ENCODE measurements at regions not wholly inside any gene's neighbourhood (a gene's known extent, or its start where the extent isn't known, plus 50 kb on each side); places are given as distances from the start of the nearest gene placed in this dataset.
A peak's percentile ranks its signal among the peaks of the same experiment; 100 is the strongest.

DNA sequence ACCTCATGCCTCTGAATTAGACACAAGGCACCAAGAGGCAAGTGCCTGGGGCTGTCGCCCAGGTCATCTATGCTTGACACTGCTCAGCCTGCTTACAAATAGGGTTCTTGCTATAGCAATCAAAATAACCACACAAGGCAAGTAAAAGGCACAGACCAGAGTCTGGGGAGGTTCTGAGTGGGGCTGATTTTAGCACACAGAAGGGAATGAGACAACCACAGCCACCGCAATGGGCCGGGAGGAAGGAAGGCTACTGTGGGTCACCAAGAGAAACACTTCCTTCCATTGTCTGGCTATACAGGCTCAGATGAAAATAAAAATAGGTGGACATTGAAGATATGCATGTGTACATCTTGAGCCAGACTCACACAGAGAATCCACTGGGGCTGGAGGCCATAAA is 159.1 kb downstream of the DLEU7 start:
- Histone ChIP-seq H3K27ac (no peak overlapping the region), H3K4me3 (no peak overlapping the region), H3K36me3 (replicated peaks in 1 of 2; ENCODE audit: insufficient read depth in 1 of 2, low read depth in 2 of 2) (no peaks in the 10 kb centered on the region), H3K27me3 (no peaks in the 10 kb centered on the region), H3K4me1 (peaks cover 8% of the 10 kb centered on the region), H3K9me3 (no peaks in the 10 kb centered on the region)
- WGBS, 2 donors = 67 to 81% methylated on average over 3 of the region's 3 CpGs
- no peak for ATAC-seq
- intact Hi-C loops (cut with DNase I) = no loop called here
- peak in 1 of 4 donors; percentile 51 for DNase-seq
- TF ChIP-seq, protein P1, sequence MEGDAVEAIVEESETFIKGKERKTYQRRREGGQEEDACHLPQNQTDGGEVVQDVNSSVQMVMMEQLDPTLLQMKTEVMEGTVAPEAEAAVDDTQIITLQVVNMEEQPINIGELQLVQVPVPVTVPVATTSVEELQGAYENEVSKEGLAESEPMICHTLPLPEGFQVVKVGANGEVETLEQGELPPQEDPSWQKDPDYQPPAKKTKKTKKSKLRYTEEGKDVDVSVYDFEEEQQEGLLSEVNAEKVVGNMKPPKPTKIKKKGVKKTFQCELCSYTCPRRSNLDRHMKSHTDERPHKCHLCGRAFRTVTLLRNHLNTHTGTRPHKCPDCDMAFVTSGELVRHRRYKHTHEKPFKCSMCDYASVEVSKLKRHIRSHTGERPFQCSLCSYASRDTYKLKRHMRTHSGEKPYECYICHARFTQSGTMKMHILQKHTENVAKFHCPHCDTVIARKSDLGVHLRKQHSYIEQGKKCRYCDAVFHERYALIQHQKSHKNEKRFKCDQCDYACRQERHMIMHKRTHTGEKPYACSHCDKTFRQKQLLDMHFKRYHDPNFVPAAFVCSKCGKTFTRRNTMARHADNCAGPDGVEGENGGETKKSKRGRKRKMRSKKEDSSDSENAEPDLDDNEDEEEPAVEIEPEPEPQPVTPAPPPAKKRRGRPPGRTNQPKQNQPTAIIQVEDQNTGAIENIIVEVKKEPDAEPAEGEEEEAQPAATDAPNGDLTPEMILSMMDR (IDR thresholded peaks at IDR 0.05) = no peak
- TF ChIP-seq POLR2A (IDR thresholded peaks at IDR 0.05) = no peak

DNA sequence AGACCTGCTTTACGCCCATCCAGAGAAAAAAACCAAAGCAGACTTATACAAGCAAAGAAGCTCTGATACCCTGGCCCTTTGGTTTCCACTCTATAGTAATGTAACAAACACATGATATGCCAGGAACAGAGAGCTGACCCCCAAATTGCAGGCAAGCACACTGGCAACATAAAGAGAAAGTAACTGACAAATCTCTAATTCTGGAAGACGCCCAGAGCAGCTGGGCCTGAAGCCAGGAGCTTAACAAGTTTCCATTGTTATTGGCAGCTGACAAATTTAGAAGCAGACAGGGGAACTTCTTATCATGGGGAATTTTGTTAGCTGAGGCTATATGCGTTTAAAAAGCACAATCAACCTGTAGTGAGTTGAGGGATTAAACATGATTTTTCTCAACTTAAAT is 158.0 kb downstream of the DLEU7 start:
- Histone ChIP-seq H3K9me3 (no peaks in the 10 kb centered on the region), H3K4me1 (peaks cover 8% of the 10 kb centered on the region), H3K36me3 (replicated peaks in 1 of 2; ENCODE audit: insufficient read depth in 1 of 2, low read depth in 2 of 2) (no peaks in the 10 kb centered on the region), H3K27ac (peak overlapping the region in 1 of 4 donors; percentile 26), H3K27me3 (no peaks in the 10 kb centered on the region), H3K4me3 (no peak overlapping the region)
- intact Hi-C loops (cut with DNase I) = no loop called here
- 29 to 32% methylated on average over 3 of the region's 3 CpGs for WGBS, 2 donors
- TF ChIP-seq, protein P1 (IDR thresholded peaks at IDR 0.05) = no peak
- TF ChIP-seq POLR2A (IDR thresholded peaks at IDR 0.05) = no peak
- peak; percentile 32 to 60 (median 46) for DNase-seq
- no peak for ATAC-seq

DNA sequence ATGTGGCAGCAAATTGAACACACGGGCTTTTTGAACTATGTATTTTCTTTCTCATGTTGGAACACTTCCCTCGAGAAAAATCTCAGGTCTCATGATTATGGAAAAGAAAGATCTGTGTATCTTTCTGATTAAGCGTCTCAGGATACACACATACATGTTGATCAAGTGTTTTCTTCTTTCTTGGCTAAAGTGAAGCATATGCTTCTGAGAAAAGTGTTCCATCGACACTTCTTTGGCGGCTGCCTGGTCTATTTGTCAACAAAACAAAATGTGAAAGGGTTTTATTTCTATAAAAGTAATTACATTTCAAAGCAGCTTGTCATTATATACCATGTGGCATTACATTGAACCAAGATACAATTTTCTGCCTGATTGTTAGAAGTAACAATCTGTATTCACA is 157.5 kb downstream of the DLEU7 start:
- no peaks in the 10 kb centered on the region for H3K27me3 ChIP-seq
- TF ChIP-seq POLR2A (IDR thresholded peaks at IDR 0.05) = no peak
- TF ChIP-seq, protein P1 (IDR thresholded peaks at IDR 0.05) = no peak
- H3K36me3 ChIP-seq (replicated peaks in 1 of 2; ENCODE audit: insufficient read depth in 1 of 2, low read depth in 2 of 2) = no peaks in the 10 kb centered on the region
- H3K27ac ChIP-seq = peak overlapping the region in 1 of 4 donors; percentile 26
- WGBS, 2 donors = 36 to 41% methylated on average over 5 of the region's 5 CpGs
- no peaks in the 10 kb centered on the region for H3K9me3 ChIP-seq
- intact Hi-C loops (cut with DNase I) = no loop called here
- ATAC-seq (no peak), DNase-seq (no peak)
- peaks cover 8% of the 10 kb centered on the region for H3K4me1 ChIP-seq
- H3K4me3 ChIP-seq = no peak overlapping the region

DNA sequence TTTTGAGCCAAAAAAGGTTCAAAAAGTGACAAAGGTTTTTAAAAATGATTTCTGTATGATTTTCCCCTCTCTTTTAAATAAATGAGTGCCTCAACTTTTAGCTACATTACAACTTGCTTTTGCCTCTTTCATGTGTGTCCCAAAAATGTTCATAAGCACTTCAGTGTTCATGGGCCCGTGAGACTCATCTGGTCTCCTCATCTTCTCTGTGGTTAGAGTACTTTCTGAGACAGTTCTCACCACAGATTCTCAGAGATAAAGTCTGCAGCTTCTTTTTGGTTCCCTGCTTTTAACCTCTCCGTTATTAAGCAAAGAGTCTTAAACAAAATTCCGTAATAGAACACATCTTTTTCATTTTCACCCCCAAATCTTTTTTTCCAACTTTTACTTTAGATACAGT is 156.9 kb downstream of the DLEU7 start:
- TF ChIP-seq, protein P1 (IDR thresholded peaks at IDR 0.05) = no peak
- TF ChIP-seq POLR2A (IDR thresholded peaks at IDR 0.05) = no peak
- Histone ChIP-seq H3K9me3 (no peaks in the 10 kb centered on the region), H3K36me3 (replicated peaks in 1 of 2; ENCODE audit: insufficient read depth in 1 of 2, low read depth in 2 of 2) (no peaks in the 10 kb centered on the region), H3K4me3 (no peak overlapping the region), H3K27me3 (no peaks in the 10 kb centered on the region), H3K27ac (no peak overlapping the region), H3K4me1 (peaks cover 8% of the 10 kb centered on the region)
- intact Hi-C loops (cut with DNase I) = no loop called here
- DNase-seq = no peak
- no peak for ATAC-seq
- WGBS, 2 donors = 75 to 94% methylated on average over 3 of the region's 3 CpGs

DNA sequence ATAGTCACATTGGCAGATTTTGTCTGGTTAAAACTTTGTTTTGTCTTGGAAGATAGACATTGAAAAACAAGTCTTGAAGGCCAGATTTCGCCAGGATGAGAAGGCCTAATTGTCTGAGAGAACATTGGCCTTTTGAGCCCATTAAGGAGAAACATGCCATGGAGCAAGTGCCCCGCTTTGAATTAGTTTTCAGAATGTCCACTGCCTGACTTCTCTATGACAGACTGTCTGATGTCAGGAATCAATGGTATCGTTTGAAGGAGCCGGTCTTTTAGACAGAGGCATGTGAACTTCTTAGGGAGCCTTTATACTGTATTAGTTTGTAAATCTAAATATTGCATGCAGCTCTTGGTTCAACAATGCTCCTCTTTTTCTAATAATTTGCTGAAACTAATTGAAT is 155.9 kb downstream of the DLEU7 start:
- intact Hi-C loops (cut with DNase I) = no loop called here
- TF ChIP-seq, protein P1 (IDR thresholded peaks at IDR 0.05) = no peak
- TF ChIP-seq POLR2A (IDR thresholded peaks at IDR 0.05) = no peak
- ATAC-seq = no peak

More for the DNA sequence above, 155.9 kb downstream of the DLEU7 start:
- DNase-seq = no peak
- Histone ChIP-seq H3K36me3 (replicated peaks in 1 of 2; ENCODE audit: insufficient read depth in 1 of 2, low read depth in 2 of 2) (no peaks in the 10 kb centered on the region), H3K9me3 (no peaks in the 10 kb centered on the region), H3K4me3 (no peak overlapping the region), H3K4me1 (peaks cover 8% of the 10 kb centered on the region), H3K27me3 (no peaks in the 10 kb centered on the region), H3K27ac (no peak overlapping the region)
- 92 to 95% methylated on average over 4 of the region's 4 CpGs for WGBS, 2 donors

Data from body of pancreas (tissue), 4 donors.